ENCODE measurements at regions not wholly inside any gene's neighbourhood (a gene's known extent, or its start where the extent isn't known, plus 50 kb on each side); places are given as distances from the start of the nearest gene placed in this dataset.

DNA sequence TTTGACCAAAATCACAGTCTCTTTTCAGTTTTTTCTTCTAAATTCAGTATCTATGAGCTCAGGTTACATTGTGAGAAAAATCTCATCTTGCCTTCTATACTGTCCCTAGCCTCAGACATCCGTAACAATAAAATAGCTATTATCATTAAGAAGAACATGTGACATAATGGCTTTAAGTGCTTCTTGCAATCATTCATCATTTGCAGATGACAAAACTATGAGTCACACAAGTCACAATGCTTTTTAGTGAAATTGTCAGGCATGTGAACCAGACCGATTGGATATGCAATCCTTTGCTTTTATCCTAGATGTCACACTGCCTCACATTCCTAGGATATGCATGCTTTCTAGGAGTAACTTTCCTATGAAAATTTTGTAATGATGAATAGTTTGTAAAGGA, 313.1 kb downstream of the SLC6A15 start:
- no peak overlapping the region for H3K27ac Mint-ChIP-seq (ENCODE audit: unreplicated experiment)
- no peaks in the 10 kb centered on the region for H3K4me1 Mint-ChIP-seq (ENCODE audit: low read depth, unreplicated experiment)
- no peak for DNase-seq
- no peak overlapping the region for H3K4me3 Mint-ChIP-seq (ENCODE audit: unreplicated experiment)
- TF ChIP-seq, protein P1, sequence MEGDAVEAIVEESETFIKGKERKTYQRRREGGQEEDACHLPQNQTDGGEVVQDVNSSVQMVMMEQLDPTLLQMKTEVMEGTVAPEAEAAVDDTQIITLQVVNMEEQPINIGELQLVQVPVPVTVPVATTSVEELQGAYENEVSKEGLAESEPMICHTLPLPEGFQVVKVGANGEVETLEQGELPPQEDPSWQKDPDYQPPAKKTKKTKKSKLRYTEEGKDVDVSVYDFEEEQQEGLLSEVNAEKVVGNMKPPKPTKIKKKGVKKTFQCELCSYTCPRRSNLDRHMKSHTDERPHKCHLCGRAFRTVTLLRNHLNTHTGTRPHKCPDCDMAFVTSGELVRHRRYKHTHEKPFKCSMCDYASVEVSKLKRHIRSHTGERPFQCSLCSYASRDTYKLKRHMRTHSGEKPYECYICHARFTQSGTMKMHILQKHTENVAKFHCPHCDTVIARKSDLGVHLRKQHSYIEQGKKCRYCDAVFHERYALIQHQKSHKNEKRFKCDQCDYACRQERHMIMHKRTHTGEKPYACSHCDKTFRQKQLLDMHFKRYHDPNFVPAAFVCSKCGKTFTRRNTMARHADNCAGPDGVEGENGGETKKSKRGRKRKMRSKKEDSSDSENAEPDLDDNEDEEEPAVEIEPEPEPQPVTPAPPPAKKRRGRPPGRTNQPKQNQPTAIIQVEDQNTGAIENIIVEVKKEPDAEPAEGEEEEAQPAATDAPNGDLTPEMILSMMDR (IDR thresholded peaks at IDR 0.05; ENCODE audit: partially characterized antibody, unreplicated experiment), result no peak
- no peaks in the 10 kb centered on the region for H3K9me3 Mint-ChIP-seq (ENCODE audit: unreplicated experiment)
- H3K36me3 Mint-ChIP-seq (ENCODE audit: unreplicated experiment), result no peaks in the 10 kb centered on the region
- H3K27me3 Mint-ChIP-seq (ENCODE audit: unreplicated experiment), result no peaks in the 10 kb centered on the region

GRCh38 chr12:84596266-84596665, 316.3 kb downstream of the SLC6A15 start:
- Mint-ChIP-seq H3K4me1 (ENCODE audit: low read depth, unreplicated experiment) (no peaks in the 10 kb centered on the region), H3K9me3 (ENCODE audit: unreplicated experiment) (peaks cover 3% of the 10 kb centered on the region), H3K36me3 (ENCODE audit: unreplicated experiment) (no peaks in the 10 kb centered on the region), H3K4me3 (ENCODE audit: unreplicated experiment) (no peak overlapping the region), H3K27ac (ENCODE audit: unreplicated experiment) (no peak overlapping the region), H3K27me3 (ENCODE audit: unreplicated experiment) (no peaks in the 10 kb centered on the region)
- no peak for DNase-seq
- TF ChIP-seq, protein P1 (IDR thresholded peaks at IDR 0.05; ENCODE audit: partially characterized antibody, unreplicated experiment), result no peak

DNA sequence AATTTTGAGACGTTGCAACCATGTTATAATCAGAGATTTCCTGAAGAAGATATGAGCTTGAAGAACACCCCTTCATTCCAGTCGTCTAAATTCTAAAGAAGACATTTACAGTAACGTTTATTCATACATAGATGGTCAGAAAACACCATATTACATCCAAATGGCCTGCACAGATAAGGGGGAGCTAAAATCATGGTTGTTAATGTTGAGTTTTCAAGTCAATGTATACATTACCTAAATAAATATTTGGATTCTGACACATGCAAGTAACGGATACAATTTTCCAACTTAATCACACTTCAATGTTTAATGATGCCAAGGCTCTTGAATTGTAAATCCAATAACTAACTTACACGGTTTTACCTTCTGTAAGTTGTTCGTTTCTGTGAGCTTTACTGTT, 318.4 kb downstream of the SLC6A15 start:
- no peaks in the 10 kb centered on the region for H3K36me3 Mint-ChIP-seq (ENCODE audit: unreplicated experiment)
- H3K27ac Mint-ChIP-seq (ENCODE audit: unreplicated experiment), result no peak overlapping the region
- DNase-seq, result no peak
- H3K27me3 Mint-ChIP-seq (ENCODE audit: unreplicated experiment), result no peaks in the 10 kb centered on the region
- no peak overlapping the region for H3K4me3 Mint-ChIP-seq (ENCODE audit: unreplicated experiment)
- H3K4me1 Mint-ChIP-seq (ENCODE audit: low read depth, unreplicated experiment), result no peaks in the 10 kb centered on the region
- peaks cover 3% of the 10 kb centered on the region for H3K9me3 Mint-ChIP-seq (ENCODE audit: unreplicated experiment)
- TF ChIP-seq, protein P1 (IDR thresholded peaks at IDR 0.05; ENCODE audit: partially characterized antibody, unreplicated experiment), result no peak

DNA sequence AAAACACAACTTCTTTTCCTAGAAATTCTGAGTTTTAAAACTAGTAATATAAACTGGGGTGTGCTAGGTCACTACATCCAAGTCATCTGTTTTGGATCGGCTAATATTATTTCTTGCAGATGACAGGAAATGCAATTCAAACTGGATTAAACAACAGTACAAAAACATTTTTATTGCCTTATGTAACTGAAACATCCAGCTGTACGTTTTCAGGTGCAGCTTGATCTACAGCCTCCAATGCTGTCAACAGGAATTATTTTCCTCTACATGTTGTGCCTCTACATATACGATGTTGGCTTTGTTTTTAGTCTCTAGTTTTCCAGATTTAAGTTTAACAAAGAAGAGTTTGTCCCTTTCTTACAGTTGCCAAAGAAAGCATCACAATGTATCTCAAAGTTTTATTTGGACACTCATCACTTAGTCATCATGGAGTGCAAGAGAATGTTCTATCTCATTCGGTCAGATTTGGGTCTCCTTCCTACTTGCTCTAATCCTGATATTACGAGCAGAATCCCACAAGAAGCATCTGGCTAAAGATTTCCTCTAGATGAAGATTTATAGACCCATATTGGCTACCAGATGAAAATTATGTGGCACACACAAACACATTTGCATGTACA, 326.7 kb downstream of the SLC6A15 start:
- H3K27ac Mint-ChIP-seq (ENCODE audit: unreplicated experiment), result no peak overlapping the region
- no peak for DNase-seq
- no peaks in the 10 kb centered on the region for H3K27me3 Mint-ChIP-seq (ENCODE audit: unreplicated experiment)
- H3K4me1 Mint-ChIP-seq (ENCODE audit: low read depth, unreplicated experiment), result no peaks in the 10 kb centered on the region
- no peaks in the 10 kb centered on the region for H3K9me3 Mint-ChIP-seq (ENCODE audit: unreplicated experiment)
- H3K4me3 Mint-ChIP-seq (ENCODE audit: unreplicated experiment), result no peak overlapping the region
- TF ChIP-seq, protein P1 (IDR thresholded peaks at IDR 0.05; ENCODE audit: partially characterized antibody, unreplicated experiment), result no peak
- no peaks in the 10 kb centered on the region for H3K36me3 Mint-ChIP-seq (ENCODE audit: unreplicated experiment)

DNA sequence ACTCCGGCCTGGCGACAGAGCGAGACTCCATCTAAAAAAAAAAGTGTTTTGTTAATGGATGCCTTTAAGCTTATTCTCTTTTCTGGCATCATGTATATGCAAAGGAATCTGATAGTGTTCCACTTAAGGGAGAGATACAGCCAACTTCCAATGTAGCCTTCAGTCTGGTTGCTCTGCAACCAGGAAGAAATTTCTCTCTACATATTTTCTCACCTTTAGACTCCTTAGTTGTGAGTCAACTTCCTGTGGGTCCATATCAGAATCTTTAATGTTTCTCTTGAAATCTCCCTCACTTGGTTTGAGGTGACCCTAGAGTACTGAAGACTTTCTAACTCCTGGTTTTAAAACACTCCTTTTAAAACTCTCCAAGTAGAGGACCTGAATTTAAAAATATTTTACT, 340.4 kb downstream of the SLC6A15 start:
- Mint-ChIP-seq H3K36me3 (ENCODE audit: unreplicated experiment) (no peaks in the 10 kb centered on the region), H3K27ac (ENCODE audit: unreplicated experiment) (no peak overlapping the region), H3K27me3 (ENCODE audit: unreplicated experiment) (no peaks in the 10 kb centered on the region), H3K9me3 (ENCODE audit: unreplicated experiment) (peaks cover 2% of the 10 kb centered on the region), H3K4me1 (ENCODE audit: low read depth, unreplicated experiment) (no peaks in the 10 kb centered on the region), H3K4me3 (ENCODE audit: unreplicated experiment) (no peak overlapping the region)
- no peak for DNase-seq
- TF ChIP-seq, protein P1 (IDR thresholded peaks at IDR 0.05; ENCODE audit: partially characterized antibody, unreplicated experiment), result no peak

Measured in glutamatergic neuron (in vitro differentiated cells).